Thymus (tissue), 11 donors: ENCODE measurements at regions not wholly inside any gene's neighbourhood (a gene's known extent, or its start where the extent isn't known, plus 50 kb on each side); places are given as distances from the start of the nearest gene placed in this dataset.

ENCODE experiments used
- DNase-seq, 9 donors: peaks; one replicate each; pipeline ENCODE4 v3.0.0-alpha.2; 2013; ENCODE audit warnings: low spot score in 9 of 9, low read depth in 6 of 9, missing footprints in 1 of 9
- H3K27ac ChIP-seq, 2 donors: one replicate each; pipeline ENCODE4 v1.5.1; 2013; ENCODE audit warnings: control low read depth in 1 of 2, low read depth in 1 of 2, low read length in 1 of 2, mild to moderate bottlenecking in 1 of 2, moderate library complexity in 1 of 2
- H3K27me3 ChIP-seq, 2 donors: one replicate each; pipeline ENCODE4 v1.5.1; 2013; ENCODE audit warnings: low read length in 1 of 2; ENCODE audit not compliant: control insufficient read depth in 2 of 2, insufficient read depth in 1 of 2
- H3K36me3 ChIP-seq, 2 donors: one replicate each; pipeline ENCODE4 v1.5.1; 2013; ENCODE audit warnings: low read length in 1 of 2, mild to moderate bottlenecking in 1 of 2, moderate library complexity in 1 of 2; ENCODE audit not compliant: control insufficient read depth in 2 of 2, insufficient read depth in 2 of 2
- H3K4me1 ChIP-seq, 2 donors: one replicate each; pipeline ENCODE4 v1.5.1; 2013; ENCODE audit warnings: low read length in 2 of 2; ENCODE audit not compliant: control insufficient read depth in 2 of 2, insufficient read depth in 2 of 2
- H3K4me3 ChIP-seq, 2 donors: one replicate each; pipeline ENCODE4 v1.5.1; 2013; ENCODE audit warnings: low read length in 2 of 2, control low read depth in 1 of 2, mild to moderate bottlenecking in 1 of 2
- H3K9me3 ChIP-seq, 2 donors: one replicate each; pipeline ENCODE4 v1.5.1; 2013; ENCODE audit warnings: low read length in 1 of 2, mild to moderate bottlenecking in 1 of 2; ENCODE audit not compliant: control insufficient read depth in 2 of 2, insufficient read depth in 1 of 2
- WGBS: extraction: QIAGEN DNeasy Blood & Tissue Kit; methylation state at CpG from one replicate; pipeline ENCODE4 v1.1.7; 2013; 5-methylcytosine and 5-hydroxymethylcytosine counted together
- donor health status: healthy.

GRCh38 chr2:79370976-79371538 lies 141.8 kb upstream of the CTNNA2 start:
- peaks cover 0 to 2% of the 10 kb centered on the region in 2 donors for H3K9me3 ChIP-seq
- no peak for DNase-seq
- H3K27me3 ChIP-seq: no peaks in the 10 kb centered on the region
- WGBS: 55% methylated on average over 8 of the region's 8 CpGs
- no peaks in the 10 kb centered on the region for H3K4me1 ChIP-seq
- H3K4me3 ChIP-seq: no peak overlapping the region
- no peak overlapping the region for H3K27ac ChIP-seq
- no peaks in the 10 kb centered on the region for H3K36me3 ChIP-seq

GRCh38 chr2:79369127-79369526 lies 143.7 kb upstream of the CTNNA2 start:
- DNase-seq: no peak
- Histone ChIP-seq H3K27ac (no peak overlapping the region), H3K27me3 (no peaks in the 10 kb centered on the region), H3K9me3 (peaks cover 0 to 2% of the 10 kb centered on the region in 2 donors), H3K36me3 (no peaks in the 10 kb centered on the region), H3K4me1 (no peaks in the 10 kb centered on the region), H3K4me3 (no peak overlapping the region)
- WGBS: 87% methylated on average over 9 of the region's 9 CpGs

GRCh38 chr2:79368116-79368630 lies 144.7 kb upstream of the CTNNA2 start:
- peaks cover 0 to 2% of the 10 kb centered on the region in 2 donors for H3K9me3 ChIP-seq
- no peak overlapping the region for H3K27ac ChIP-seq
- no peaks in the 10 kb centered on the region for H3K27me3 ChIP-seq
- no peak for DNase-seq
- no peaks in the 10 kb centered on the region for H3K36me3 ChIP-seq
- 54% methylated on average over 5 of the region's 5 CpGs for WGBS
- no peak overlapping the region for H3K4me3 ChIP-seq
- no peaks in the 10 kb centered on the region for H3K4me1 ChIP-seq

- DNase-seq: no peak
- 49% methylated on average over 2 of the region's 2 CpGs for WGBS
- Histone ChIP-seq H3K9me3 (no peaks in the 10 kb centered on the region), H3K4me3 (no peak overlapping the region), H3K36me3 (no peaks in the 10 kb centered on the region), H3K4me1 (no peaks in the 10 kb centered on the region), H3K27me3 (no peaks in the 10 kb centered on the region), H3K27ac (no peak overlapping the region)
These were observed 153.4 kb upstream of the CTNNA2 start for GRCh38 chr2:79359419-79359818.

GRCh38 chr2:79355569-79355968 lies 157.3 kb upstream of the CTNNA2 start:
- Histone ChIP-seq H3K27me3 (no peaks in the 10 kb centered on the region), H3K9me3 (no peaks in the 10 kb centered on the region), H3K27ac (no peak overlapping the region), H3K4me1 (no peaks in the 10 kb centered on the region), H3K36me3 (no peaks in the 10 kb centered on the region), H3K4me3 (no peak overlapping the region)
- no peak for DNase-seq
- 37% methylated on average over 1 of the region's 1 CpG for WGBS

- Histone ChIP-seq H3K27me3 (no peaks in the 10 kb centered on the region), H3K36me3 (no peaks in the 10 kb centered on the region), H3K4me3 (no peak overlapping the region), H3K4me1 (no peaks in the 10 kb centered on the region), H3K9me3 (no peaks in the 10 kb centered on the region), H3K27ac (no peak overlapping the region)
- no peak for DNase-seq
These were observed 167.9 kb upstream of the REG3A start for GRCh38 chr2:79327460-79327859.

GRCh38 chr2:79320871-79321270 lies 161.3 kb upstream of the REG3A start:
- DNase-seq: no peak
- H3K9me3 ChIP-seq: no peaks in the 10 kb centered on the region
- no peak overlapping the region for H3K4me3 ChIP-seq
- H3K27ac ChIP-seq: no peak overlapping the region
- H3K4me1 ChIP-seq: no peaks in the 10 kb centered on the region
- no peaks in the 10 kb centered on the region for H3K36me3 ChIP-seq
- H3K27me3 ChIP-seq: no peaks in the 10 kb centered on the region
- whole genome bisulfite sequencing: 95% methylated on average over 1 of the region's 1 CpG

GRCh38 chr2:79294994-79295393 lies 135.4 kb upstream of the REG3A start:
- H3K4me3 ChIP-seq: no peak overlapping the region
- no peaks in the 10 kb centered on the region for H3K4me1 ChIP-seq
- no peak for DNase-seq
- H3K27ac ChIP-seq: no peak overlapping the region
- 70% methylated on average over 2 of the region's 2 CpGs for WGBS
- no peaks in the 10 kb centered on the region for H3K27me3 ChIP-seq
- no peaks in the 10 kb centered on the region for H3K36me3 ChIP-seq
- no peaks in the 10 kb centered on the region for H3K9me3 ChIP-seq

- Histone ChIP-seq H3K9me3 (no peaks in the 10 kb centered on the region), H3K4me1 (no peaks in the 10 kb centered on the region), H3K27me3 (no peaks in the 10 kb centered on the region), H3K36me3 (no peaks in the 10 kb centered on the region), H3K27ac (no peak overlapping the region), H3K4me3 (no peak overlapping the region)
- DNase-seq: no peak
- 85% methylated on average over 1 of the region's 1 CpG for WGBS
These were observed 133.4 kb upstream of the REG3A start for GRCh38 chr2:79292958-79293315.
